MCF 10A (cell line): ENCODE measurements at regions not wholly inside any gene's neighbourhood (a gene's known extent, or its start where the extent isn't known, plus 50 kb on each side); places are given as distances from the start of the nearest gene placed in this dataset.

ENCODE experiments used
- BruUV-seq: library from RNA; stranded (reverse); fragments of 400-500 nt; replicated peaks from 2 replicates; lab custom pipeline; 2021; lab: Mats Ljungman, UMichigan
- CTCF ChIA-PET: fragments of 300-600 bp; sonication (Branson Sonifier 250); formaldehyde crosslinking; extraction: SDS; loops from one replicate; lab custom pipeline; 2021; ENCODE audit warnings: antibody characterized with exemption, inconsistent platforms; lab: Yijun Ruan, JAX
- POLR2A ChIA-PET: fragments of 300-600, 350-650 bp; sonication (Branson Sonifier 250); formaldehyde crosslinking; extraction: SDS; loops from one replicate; lab custom pipeline; 2020; ENCODE audit warnings: antibody characterized with exemption, inconsistent platforms; lab: Yijun Ruan, JAX
- DNase-seq: peaks from one replicate; pipeline ENCODE4 v3.0.0-alpha.2; 2018; ENCODE audit not compliant: unreplicated experiment
- H3K27ac Mint-ChIP-seq: one replicate; pipeline ENCODE4 v1.8.0; 2022; ENCODE audit warnings: mild to moderate bottlenecking, low read depth, mixed read lengths; ENCODE audit not compliant: unreplicated experiment
- H3K27me3 Mint-ChIP-seq: one replicate; pipeline ENCODE4 v1.8.0; 2022; ENCODE audit warnings: mixed read lengths; ENCODE audit not compliant: insufficient read depth, unreplicated experiment
- H3K36me3 Mint-ChIP-seq: one replicate; pipeline ENCODE4 v1.8.0; 2022; ENCODE audit warnings: mild to moderate bottlenecking, moderate library complexity, mixed read lengths; ENCODE audit not compliant: insufficient read depth, unreplicated experiment
- H3K4me1 Mint-ChIP-seq: one replicate; pipeline ENCODE4 v1.8.0; 2022; ENCODE audit warnings: mixed read lengths; ENCODE audit not compliant: insufficient read depth, unreplicated experiment
- H3K4me3 Mint-ChIP-seq: one replicate; pipeline ENCODE4 v1.8.0; 2022; ENCODE audit warnings: mild to moderate bottlenecking, moderate library complexity, mixed read lengths; ENCODE audit not compliant: unreplicated experiment
- H3K9me3 Mint-ChIP-seq: one replicate; pipeline ENCODE4 v1.8.0; 2022; ENCODE audit warnings: mixed read lengths; ENCODE audit not compliant: unreplicated experiment
- intact Hi-C: fragments of 100-400 bp; cut with micrococcal nuclease; formaldehyde crosslinking; loops from 2 replicates; pipeline ENCODE4 v1.14.1; 2022
- TF ChIP-seq, protein P1 (sequence below): fragments of 200-600 bp; IDR thresholded peaks from one replicate; pipeline ENCODE4 v1.8.0; 2022; ENCODE audit warnings: antibody characterized with exemption, mild to moderate bottlenecking; ENCODE audit not compliant: unreplicated experiment

DNA sequence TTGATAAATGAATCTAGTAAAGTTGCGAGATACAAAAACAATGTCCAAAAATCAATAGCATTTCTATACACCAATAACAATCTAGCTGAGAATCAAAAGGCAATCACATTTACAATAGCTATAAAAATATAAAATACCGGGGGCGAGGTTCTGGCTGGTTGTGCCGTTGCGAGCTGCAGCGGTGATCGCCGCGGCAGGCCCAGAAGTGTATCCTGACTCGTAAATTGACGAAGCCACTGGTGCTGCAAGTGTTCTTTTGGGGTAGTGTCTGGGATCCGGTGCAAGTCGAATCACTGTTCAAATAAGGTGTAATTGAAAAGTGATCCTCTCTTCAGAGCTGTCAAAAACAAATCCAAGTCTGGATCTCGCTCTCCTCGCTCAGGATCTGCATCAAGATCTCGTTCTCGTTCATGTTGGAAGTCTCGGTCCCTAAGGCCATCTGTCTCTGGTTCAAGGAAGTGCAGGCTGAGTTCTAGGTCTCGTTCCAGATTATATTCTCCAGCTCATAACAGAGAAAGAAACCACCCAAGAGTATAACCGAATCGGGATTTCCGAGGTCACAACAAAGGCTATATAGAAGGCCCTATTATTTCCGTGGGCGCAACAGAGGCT is 80.1 kb upstream of the STT3B start:
- no TSS peak for BruUV-seq
- Mint-ChIP-seq H3K9me3 (no peaks in the 10 kb centered on the region), H3K4me1 (no peaks in the 10 kb centered on the region), H3K36me3 (no peaks in the 10 kb centered on the region), H3K4me3 (no peak overlapping the region), H3K27ac (no peak overlapping the region), H3K27me3 (peaks cover 23% of the 10 kb centered on the region)
- POLR2A ChIA-PET = no interaction called here
- TF ChIP-seq, protein P1, sequence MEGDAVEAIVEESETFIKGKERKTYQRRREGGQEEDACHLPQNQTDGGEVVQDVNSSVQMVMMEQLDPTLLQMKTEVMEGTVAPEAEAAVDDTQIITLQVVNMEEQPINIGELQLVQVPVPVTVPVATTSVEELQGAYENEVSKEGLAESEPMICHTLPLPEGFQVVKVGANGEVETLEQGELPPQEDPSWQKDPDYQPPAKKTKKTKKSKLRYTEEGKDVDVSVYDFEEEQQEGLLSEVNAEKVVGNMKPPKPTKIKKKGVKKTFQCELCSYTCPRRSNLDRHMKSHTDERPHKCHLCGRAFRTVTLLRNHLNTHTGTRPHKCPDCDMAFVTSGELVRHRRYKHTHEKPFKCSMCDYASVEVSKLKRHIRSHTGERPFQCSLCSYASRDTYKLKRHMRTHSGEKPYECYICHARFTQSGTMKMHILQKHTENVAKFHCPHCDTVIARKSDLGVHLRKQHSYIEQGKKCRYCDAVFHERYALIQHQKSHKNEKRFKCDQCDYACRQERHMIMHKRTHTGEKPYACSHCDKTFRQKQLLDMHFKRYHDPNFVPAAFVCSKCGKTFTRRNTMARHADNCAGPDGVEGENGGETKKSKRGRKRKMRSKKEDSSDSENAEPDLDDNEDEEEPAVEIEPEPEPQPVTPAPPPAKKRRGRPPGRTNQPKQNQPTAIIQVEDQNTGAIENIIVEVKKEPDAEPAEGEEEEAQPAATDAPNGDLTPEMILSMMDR = no peak
- CTCF ChIA-PET = no interaction called here
- no peak for DNase-seq
- intact Hi-C loops = no loop called here

DNA sequence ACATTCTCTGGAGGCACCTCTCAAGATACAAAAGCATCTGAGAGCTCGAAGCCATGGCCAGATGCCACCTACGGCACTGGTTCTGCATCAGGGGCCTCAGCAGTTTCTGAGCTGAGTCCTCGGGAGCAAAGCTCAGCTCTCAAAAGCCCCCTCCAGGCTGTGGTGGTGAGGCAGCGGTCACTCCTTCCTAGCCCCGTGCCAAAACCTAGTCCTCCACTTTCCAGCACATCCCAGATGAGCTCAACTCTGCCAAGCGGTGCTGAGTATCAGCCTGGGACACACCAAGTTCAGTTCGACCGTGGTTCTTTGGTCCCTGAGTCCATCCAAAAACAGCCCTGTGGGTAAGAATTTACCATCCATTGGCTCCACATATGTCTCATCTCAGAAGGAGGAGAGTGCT is 79.3 kb upstream of the STT3B start:
- ChIA-PET POLR2A (interaction anchor here (0.7 kb wide), 1 partner anchor 82 kb away, joined by 3 read pairs; no protein-coding TSS in a partner anchor), CTCF (no interaction called here)
- Mint-ChIP-seq H3K27me3 (peaks cover 23% of the 10 kb centered on the region), H3K4me3 (no peak overlapping the region), H3K9me3 (no peaks in the 10 kb centered on the region), H3K36me3 (no peaks in the 10 kb centered on the region), H3K27ac (no peak overlapping the region), H3K4me1 (no peaks in the 10 kb centered on the region)
- no peak for DNase-seq
- BruUV-seq = no TSS peak
- TF ChIP-seq, protein P1 = no peak
- intact Hi-C loops = no loop called here

DNA sequence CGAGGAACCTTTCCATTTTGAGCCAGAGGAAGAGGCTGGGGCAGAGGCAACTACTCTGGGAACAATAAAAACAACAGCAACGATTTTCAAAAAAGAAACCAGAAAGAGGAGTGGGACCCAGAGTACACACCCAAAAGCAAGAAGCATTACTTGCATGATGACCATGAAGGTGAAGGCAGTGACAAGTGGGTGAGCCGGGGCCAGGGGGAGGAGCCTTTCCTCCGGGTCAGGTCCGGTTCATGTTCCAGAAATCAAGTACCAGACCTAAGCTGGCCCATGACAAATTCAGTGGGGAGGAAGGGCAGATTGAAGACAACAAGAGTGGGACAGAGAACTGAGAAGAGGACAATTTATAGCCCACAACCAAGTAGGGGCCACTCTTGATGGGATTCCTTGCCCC is 77.2 kb upstream of the STT3B start:
- Mint-ChIP-seq H3K4me1 (no peaks in the 10 kb centered on the region), H3K4me3 (no peak overlapping the region), H3K27me3 (peaks cover 23% of the 10 kb centered on the region), H3K36me3 (no peaks in the 10 kb centered on the region), H3K9me3 (no peaks in the 10 kb centered on the region), H3K27ac (no peak overlapping the region)
- no peak for DNase-seq
- CTCF ChIA-PET = no interaction called here
- BruUV-seq = no TSS peak
- TF ChIP-seq, protein P1 = no peak
- POLR2A ChIA-PET = no interaction called here
- intact Hi-C loops = no loop called here

DNA sequence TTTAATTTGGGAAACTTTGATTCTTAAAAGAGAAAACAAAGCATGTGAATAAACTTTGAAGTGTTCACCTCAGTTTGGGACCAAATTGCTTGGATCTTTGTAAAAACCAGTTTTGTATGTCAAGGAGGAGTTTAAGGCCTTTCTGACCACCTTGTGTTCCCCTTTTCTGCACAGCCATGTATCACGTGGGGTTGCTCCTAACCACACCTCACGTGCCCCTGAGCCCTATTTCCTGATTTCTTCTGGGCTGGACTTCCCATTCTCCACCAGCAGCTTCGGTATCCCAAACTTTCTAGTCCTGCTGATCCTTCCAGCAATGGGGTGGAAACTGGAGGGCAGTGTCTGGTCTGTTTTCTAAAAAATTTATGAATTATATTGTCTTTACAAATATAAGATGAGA is 76.4 kb upstream of the STT3B start:
- ChIA-PET CTCF (no interaction called here), POLR2A (no interaction called here)
- Mint-ChIP-seq H3K36me3 (no peaks in the 10 kb centered on the region), H3K27ac (no peak overlapping the region), H3K4me3 (no peak overlapping the region), H3K4me1 (no peaks in the 10 kb centered on the region), H3K27me3 (peaks cover 23% of the 10 kb centered on the region), H3K9me3 (no peaks in the 10 kb centered on the region)
- no peak for DNase-seq
- no TSS peak for BruUV-seq
- intact Hi-C loops = no loop called here
- TF ChIP-seq, protein P1 = no peak
